Ecto neural progenitor cell (in vitro differentiated cells): ENCODE measurements at regions not wholly inside any gene's neighbourhood (a gene's known extent, or its start where the extent isn't known, plus 50 kb on each side); places are given as distances from the start of the nearest gene placed in this dataset.
"Not testable (repeated sequence)": the region's sequence is repeated elsewhere in the genome, so short reads cannot be mapped to it uniquely, and the experiment has no call there.

Source experiments
- DNase-seq: peaks from one replicate; pipeline ENCODE4 v3.0.0-alpha.2; 2018; ENCODE audit warnings: low spot score

- DNase-seq: not testable (repeated sequence)
These were observed 742.5 kb downstream of the SPATA31A1 start for GRCh38 chr9:40097992-40098391.

- peak; percentile 44 for DNase-seq
These were observed 750.7 kb downstream of the SPATA31A1 start for GRCh38 chr9:40106003-40106782.

- not testable (repeated sequence) for DNase-seq
These were observed 751.3 kb downstream of the SPATA31A1 start for GRCh38 chr9:40106783-40107248.

- not testable (repeated sequence) for DNase-seq
These were observed 751.8 kb downstream of the SPATA31A1 start for GRCh38 chr9:40107251-40107650.

GRCh38 chr9:40108465-40108864 is 753.0 kb downstream of the SPATA31A1 start:
- DNase-seq: not testable (repeated sequence)

GRCh38 chr9:40110751-40111150 is 755.3 kb downstream of the SPATA31A1 start:
- DNase-seq: not testable (repeated sequence)

- DNase-seq: not testable (repeated sequence)
These were observed 756.1 kb downstream of the SPATA31A1 start for GRCh38 chr9:40111571-40111970.

- not testable (repeated sequence) for DNase-seq
These were observed 775.1 kb downstream of the SPATA31A1 start for GRCh38 chr9:40130598-40130997.

GRCh38 chr9:40169204-40169603 is 813.7 kb downstream of the SPATA31A1 start:
- DNase-seq: not testable (repeated sequence)

- not testable (repeated sequence) for DNase-seq
These were observed 817.8 kb downstream of the SPATA31A1 start for GRCh38 chr9:40173316-40173715.

GRCh38 chr9:40174035-40174434 is 818.6 kb downstream of the SPATA31A1 start:
- DNase-seq: not testable (repeated sequence)

GRCh38 chr9:40177403-40177802 is 821.9 kb downstream of the SPATA31A1 start:
- DNase-seq: peak; percentile 37

- DNase-seq: not testable (repeated sequence)
These were observed 835.9 kb downstream of the SPATA31A1 start for GRCh38 chr9:40191403-40191802.

- not testable (repeated sequence) for DNase-seq
These were observed 836.7 kb downstream of the SPATA31A1 start for GRCh38 chr9:40192162-40192561.

- not testable (repeated sequence) for DNase-seq
These were observed 840.8 kb downstream of the SPATA31A1 start for GRCh38 chr9:40196165-40196714.

- not testable (repeated sequence) for DNase-seq
These were observed 841.3 kb downstream of the SPATA31A1 start for GRCh38 chr9:40196803-40197202.

- DNase-seq: not testable (repeated sequence)
These were observed 866.2 kb downstream of the SPATA31A1 start for GRCh38 chr9:40221596-40222233.

GRCh38 chr9:40222617-40223200 is 867.2 kb downstream of the SPATA31A1 start:
- DNase-seq: not testable (repeated sequence)

GRCh38 chr9:40223353-40223752 is 867.9 kb downstream of the SPATA31A1 start:
- DNase-seq: not testable (repeated sequence)
